GM23338 (cell line): ENCODE measurements at regions not wholly inside any gene's neighbourhood (a gene's known extent, or its start where the extent isn't known, plus 50 kb on each side); places are given as distances from the start of the nearest gene placed in this dataset.

ENCODE experiments used
- ATAC-seq: fragments of 200-7000 bp; cut with Tn5 transposase; 3 replicates; pipeline ENCODE4 v1.9.1; 2020
- DNase-seq: peaks from one replicate; pipeline ENCODE4 v3.0.0-alpha.2; 2015; ENCODE audit warnings: low spot score
- H2AFZ ChIP-seq: fragments of 200-600 bp; sonication (generic); 2 replicates; pipeline ENCODE4 v1.8.0; 2016; ENCODE audit warnings: antibody characterized with exemption, mild to moderate bottlenecking, moderate library complexity
- H3F3A ChIP-seq: fragments of 200-600 bp; sonication (generic); replicated peaks from 2 replicates; pipeline ENCODE4 v1.8.0; 2017; ENCODE audit warnings: antibody characterized with exemption, mixed run types, low read depth
- H3K27ac ChIP-seq: fragments of 200-600 bp; sonication (generic); 2 replicates; pipeline ENCODE4 v1.6.1; 2016; ENCODE audit warnings: low read depth
- H3K27me3 ChIP-seq: fragments of 200-600 bp; sonication (generic); 2 replicates; pipeline ENCODE4 v1.8.0; 2016; ENCODE audit warnings: mild to moderate bottlenecking, mixed run types, moderate library complexity; ENCODE audit not compliant: insufficient read depth
- H3K36me3 ChIP-seq: fragments of 200-600 bp; sonication (generic); 2 replicates; pipeline ENCODE4 v1.8.0; 2016; ENCODE audit warnings: mild to moderate bottlenecking; ENCODE audit not compliant: insufficient read depth
- H3K4me1 ChIP-seq: fragments of 200-600 bp; sonication (generic); 2 replicates; pipeline ENCODE4 v1.8.0; 2016; ENCODE audit warnings: mild to moderate bottlenecking, moderate library complexity; ENCODE audit not compliant: insufficient read depth
- H3K4me2 ChIP-seq: fragments of 200-600 bp; sonication (generic); 2 replicates; pipeline ENCODE4 v1.7.1; 2017; ENCODE audit warnings: mixed run types
- H3K4me3 ChIP-seq: fragments of 200-600 bp; sonication (generic); 2 replicates; pipeline ENCODE4 v1.6.1; 2016; ENCODE audit warnings: mixed run types
- H3K79me2 ChIP-seq: fragments of 200-600 bp; sonication (generic); replicated peaks from 2 replicates; pipeline ENCODE4 v1.8.0; 2017; ENCODE audit warnings: mild to moderate bottlenecking; ENCODE audit not compliant: insufficient read depth
- H3K9me2 ChIP-seq: fragments of 200-600 bp; sonication (generic); 2 replicates; pipeline ENCODE4 v1.8.0; 2017; ENCODE audit not compliant: insufficient read depth
- H4K20me1 ChIP-seq: fragments of 200-600 bp; sonication (generic); replicated peaks from 2 replicates; pipeline ENCODE4 v1.8.0; 2017; ENCODE audit warnings: mild to moderate bottlenecking; ENCODE audit not compliant: insufficient read depth
- H3K27ac Mint-ChIP-seq: 2 replicates; pipeline ENCODE4 v1.8.0; 2020; ENCODE audit warnings: inconsistent platforms, mild to moderate bottlenecking, moderate library complexity, mixed read lengths
- H3K27me3 Mint-ChIP-seq: 3 replicates; pipeline ENCODE4 v1.8.0; 2022; ENCODE audit warnings: low read depth, mild to moderate bottlenecking, moderate library complexity, mixed read lengths, inconsistent platforms; ENCODE audit not compliant: insufficient read depth, poor library complexity
- H3K36me3 Mint-ChIP-seq: 3 replicates; pipeline ENCODE4 v1.8.0; 2021; ENCODE audit warnings: low read depth, mild to moderate bottlenecking, inconsistent platforms, moderate library complexity, mixed read lengths
- H3K4me1 Mint-ChIP-seq: 3 replicates; pipeline ENCODE4 v1.8.0; 2020; ENCODE audit warnings: mild to moderate bottlenecking, inconsistent platforms, mixed read lengths
- H3K4me3 Mint-ChIP-seq: 3 replicates; pipeline ENCODE4 v1.8.0; 2021; ENCODE audit warnings: moderate library complexity, mild to moderate bottlenecking, inconsistent platforms, mixed read lengths
- H3K9me3 Mint-ChIP-seq: 3 replicates; pipeline ENCODE4 v1.8.0; 2020; ENCODE audit warnings: moderate library complexity, mild to moderate bottlenecking, inconsistent platforms, mixed read lengths
- CTCF ChIP-seq, 2 experiments: fragments of 200-600 bp in 1 of 2; sonication (generic) in 1 of 2; conservative IDR thresholded peaks; 2 replicates each; pipeline versions ENCODE4 v1.5.1 to v1.6.1; 2016 to 2017; ENCODE audit warnings: antibody characterized with exemption in 2 of 2, low read depth in 2 of 2, mild to moderate bottlenecking in 2 of 2, moderate library complexity in 1 of 2
- EZH2phosphoT487 ChIP-seq: fragments of 200-600 bp; sonication (generic); IDR thresholded peaks from one replicate; pipeline ENCODE4 v1.8.1; 2018; ENCODE audit warnings: antibody characterized with exemption; ENCODE audit not compliant: unreplicated experiment
- JUNB ChIP-seq: IDR thresholded peaks from one replicate; pipeline ENCODE4 v1.6.1; 2016; ENCODE audit warnings: antibody characterized with exemption; ENCODE audit not compliant: unreplicated experiment
- NANOG ChIP-seq: IDR thresholded peaks from 2 replicates; pipeline ENCODE4 v1.6.1; 2016; ENCODE audit warnings: antibody characterized with exemption, borderline replicate concordance
- POLR2AphosphoS5 ChIP-seq: IDR thresholded peaks from 2 replicates; pipeline ENCODE4 v1.6.1; 2016; ENCODE audit warnings: antibody characterized with exemption, low read depth
- STAT1 ChIP-seq: IDR thresholded peaks from one replicate; pipeline ENCODE4 v1.6.1; 2016; ENCODE audit warnings: antibody characterized with exemption; ENCODE audit not compliant: unreplicated experiment
- ZNF331 ChIP-seq: fragments of 250-450 bp; sonication (Bioruptor Pico); IDR thresholded peaks from 2 replicates; pipeline ENCODE4 v1.5.0; 2020; ENCODE audit warnings: low read depth, mild to moderate bottlenecking, moderate library complexity
- ZNF462 ChIP-seq: fragments of 250-450 bp; sonication (Bioruptor Pico); IDR thresholded peaks from 2 replicates; pipeline ENCODE4 v1.5.0; 2020; ENCODE audit warnings: mild to moderate bottlenecking, moderate library complexity

GRCh38 chr2:199556527-199557285, 99.0 kb upstream of the SATB2 start:
- no peak overlapping the region for H3K27ac Mint-ChIP-seq

More at GRCh38 chr2:199556527-199557285, 99.0 kb upstream of the SATB2 start:
- Histone ChIP-seq H4K20me1 (no peaks in the 10 kb centered on the region), H3K36me3 (no peaks in the 10 kb centered on the region), H3F3A (no peaks in the 10 kb centered on the region), H3K79me2 (no peaks in the 10 kb centered on the region), H3K9me2 (0 out of 2 replicates have a peak, but pooled peaks cover 3% of the 10 kb centered on the region), H3K27ac (no peak overlapping the region), H3K4me1 (no peaks in the 10 kb centered on the region), H3K27me3 (no peaks in the 10 kb centered on the region), H2AFZ (no peak overlapping the region), H3K4me3 (no peak overlapping the region), H3K4me2 (no peak overlapping the region)
- TF ChIP-seq JUNB: no peak
- TF ChIP-seq EZH2phosphoT487: no peak
- TF ChIP-seq CTCF (conservative IDR thresholded peaks at IDR 0.05; ENCODE audit: low read depth in 2 of 2): no peak
- TF ChIP-seq POLR2AphosphoS5: no peak
- no peak for TF ChIP-seq NANOG
- TF ChIP-seq STAT1: no peak
- no peak for TF ChIP-seq ZNF462 (CRISPR knock-in tag)
- TF ChIP-seq ZNF331 (CRISPR knock-in tag): no peak
- Mint-ChIP-seq H3K4me1 (peaks cover 5% of the 10 kb centered on the region), H3K36me3 (no peaks in the 10 kb centered on the region), H3K4me3 (no peak overlapping the region), H3K9me3 (no peaks in the 10 kb centered on the region), H3K27me3 (no peaks in the 10 kb centered on the region)
- no peak for ATAC-seq
- no peak for DNase-seq
